Nephron (organoid): ENCODE measurements at regions not wholly inside any gene's neighbourhood (a gene's known extent, or its start where the extent isn't known, plus 50 kb on each side); places are given as distances from the start of the nearest gene placed in this dataset.
"Not testable (repeated sequence)": the region's sequence is repeated elsewhere in the genome, so short reads cannot be mapped to it uniquely, and the experiment has no call there.

Experiments
- H3K27ac Mint-ChIP-seq, 3 experiments: 2 replicates each; pipeline ENCODE4 v1.8.0; 2020; ENCODE audit warnings: mixed read lengths in 3 of 3, mild to moderate bottlenecking in 2 of 3, moderate library complexity in 1 of 3
- H3K27me3 Mint-ChIP-seq: 2 replicates; pipeline ENCODE4 v1.8.0; 2021; ENCODE audit warnings: low read depth, mild to moderate bottlenecking, moderate library complexity, mixed read lengths
- H3K36me3 Mint-ChIP-seq: 2 replicates; pipeline ENCODE4 v1.8.0; 2020; ENCODE audit warnings: low read depth, mixed read lengths
- H3K4me1 Mint-ChIP-seq: 2 replicates; pipeline ENCODE4 v1.8.0; 2020; ENCODE audit warnings: mixed read lengths
- H3K4me3 Mint-ChIP-seq, 3 experiments: 2 replicates each; pipeline ENCODE4 v1.8.0; 2020; ENCODE audit warnings: mild to moderate bottlenecking in 3 of 3, mixed read lengths in 3 of 3, moderate library complexity in 2 of 3
- H3K9me3 Mint-ChIP-seq: 2 replicates; pipeline ENCODE4 v1.8.0; 2020; ENCODE audit warnings: mixed read lengths
- CTCF ChIP-seq, 3 experiments: fragments of 200-600 bp; sonication (generic); IDR thresholded peaks; one replicate each; pipeline ENCODE4 v1.5.0; 2021; ENCODE audit warnings: antibody characterized with exemption in 3 of 3; ENCODE audit not compliant: unreplicated experiment in 3 of 3

- Mint-ChIP-seq H3K4me1 (peaks cover 5% of the 10 kb centered on the region), H3K27me3 (no peaks in the 10 kb centered on the region), H3K27ac (no peak overlapping the region), H3K4me3 (no peak overlapping the region), H3K9me3 (peaks cover 5% of the 10 kb centered on the region), H3K36me3 (no peaks in the 10 kb centered on the region)
- TF ChIP-seq CTCF (IDR thresholded peaks at IDR 0.05; ENCODE audit: unreplicated experiment in 3 of 3), result no peak
Observed at GRCh38 chr10:8674230-8674629, 619.7 kb downstream of the GATA3 start.

GRCh38 chr10:8677642-8678041 lies 623.2 kb downstream of the GATA3 start:
- no peak for TF ChIP-seq CTCF (IDR thresholded peaks at IDR 0.05; ENCODE audit: unreplicated experiment in 3 of 3)
- H3K4me3 Mint-ChIP-seq, result no peak overlapping the region
- H3K36me3 Mint-ChIP-seq, result no peaks in the 10 kb centered on the region
- H3K27me3 Mint-ChIP-seq, result no peaks in the 10 kb centered on the region
- peaks cover 5% of the 10 kb centered on the region for H3K9me3 Mint-ChIP-seq
- H3K27ac Mint-ChIP-seq, result no peak overlapping the region
- peaks cover 5% of the 10 kb centered on the region for H3K4me1 Mint-ChIP-seq

- H3K36me3 Mint-ChIP-seq, result not testable (repeated sequence)
Observed at GRCh38 chr10:8684916-8685315, 630.4 kb downstream of the GATA3 start.

GRCh38 chr10:8688881-8689280 lies 634.4 kb downstream of the GATA3 start:
- Mint-ChIP-seq H3K9me3 (no peaks in the 10 kb centered on the region), H3K4me3 (no peak overlapping the region), H3K27me3 (peaks cover 3% of the 10 kb centered on the region), H3K4me1 (no peaks in the 10 kb centered on the region), H3K36me3 (no peaks in the 10 kb centered on the region), H3K27ac (no peak overlapping the region)
- TF ChIP-seq CTCF (IDR thresholded peaks at IDR 0.05; ENCODE audit: unreplicated experiment in 3 of 3), result no peak

More at GRCh38 chr10:8684916-8685315, 630.4 kb downstream of the GATA3 start:
- H3K27me3 Mint-ChIP-seq, H3K4me1 Mint-ChIP-seq, H3K4me3 Mint-ChIP-seq, H3K27ac Mint-ChIP-seq, H3K9me3 Mint-ChIP-seq: not testable (repeated sequence)

GRCh38 chr10:8691498-8692017 lies 637.1 kb downstream of the GATA3 start:
- no peak overlapping the region for H3K4me3 Mint-ChIP-seq
- H3K9me3 Mint-ChIP-seq, result peaks cover 2% of the 10 kb centered on the region
- H3K36me3 Mint-ChIP-seq, result no peaks in the 10 kb centered on the region
- H3K27ac Mint-ChIP-seq, result no peak overlapping the region
- TF ChIP-seq CTCF (IDR thresholded peaks at IDR 0.05; ENCODE audit: unreplicated experiment in 3 of 3), result no peak
- peaks cover 3% of the 10 kb centered on the region for H3K27me3 Mint-ChIP-seq
- H3K4me1 Mint-ChIP-seq, result no peaks in the 10 kb centered on the region

GRCh38 chr10:8693635-8694034 lies 639.1 kb downstream of the GATA3 start:
- not testable (repeated sequence) for H3K27ac Mint-ChIP-seq, H3K4me3 Mint-ChIP-seq, H3K36me3 Mint-ChIP-seq, H3K27me3 Mint-ChIP-seq, H3K9me3 Mint-ChIP-seq, H3K4me1 Mint-ChIP-seq

GRCh38 chr10:8696746-8697145 lies 642.3 kb downstream of the GATA3 start:
- H3K36me3 Mint-ChIP-seq, result no peaks in the 10 kb centered on the region
- H3K4me3 Mint-ChIP-seq, result no peak overlapping the region
- no peaks in the 10 kb centered on the region for H3K4me1 Mint-ChIP-seq
- peaks cover 7% of the 10 kb centered on the region for H3K9me3 Mint-ChIP-seq
- TF ChIP-seq CTCF (IDR thresholded peaks at IDR 0.05; ENCODE audit: unreplicated experiment in 3 of 3), result no peak
- no peak overlapping the region for H3K27ac Mint-ChIP-seq
- peaks cover 9% of the 10 kb centered on the region for H3K27me3 Mint-ChIP-seq
